Uterus (tissue), 2 donors: ENCODE measurements at regions not wholly inside any gene's neighbourhood (a gene's known extent, or its start where the extent isn't known, plus 50 kb on each side); places are given as distances from the start of the nearest gene placed in this dataset.

Experiments
- CTCF ChIP-seq, 4 experiments: fragments of 200-600 bp in 2 of 4; fragments of 450-650 bp in 2 of 4; sonication (generic) in 2 of 4; IDR thresholded peaks; one replicate each; pipeline ENCODE4 v1.5.1; 2016 to 2019; ENCODE audit warnings: antibody characterized with exemption in 4 of 4, mild to moderate bottlenecking in 2 of 4, moderate library complexity in 1 of 4
- POLR2A ChIP-seq, 2 donors: fragments of 450-650 bp; IDR thresholded peaks; one replicate each; pipeline ENCODE4 v1.6.1; 2016; ENCODE audit warnings: antibody characterized with exemption in 2 of 2, mild to moderate bottlenecking in 1 of 2, moderate library complexity in 1 of 2

GRCh38 chr7:81273601-81274397 is 354.9 kb upstream of the SEMA3C start:
- TF ChIP-seq POLR2A (IDR thresholded peaks at IDR 0.05) (no peak), CTCF (IDR thresholded peaks at IDR 0.05) (no peak)
